ENCODE measurements at regions not wholly inside any gene's neighbourhood (a gene's known extent, or its start where the extent isn't known, plus 50 kb on each side); places are given as distances from the start of the nearest gene placed in this dataset.

DNA sequence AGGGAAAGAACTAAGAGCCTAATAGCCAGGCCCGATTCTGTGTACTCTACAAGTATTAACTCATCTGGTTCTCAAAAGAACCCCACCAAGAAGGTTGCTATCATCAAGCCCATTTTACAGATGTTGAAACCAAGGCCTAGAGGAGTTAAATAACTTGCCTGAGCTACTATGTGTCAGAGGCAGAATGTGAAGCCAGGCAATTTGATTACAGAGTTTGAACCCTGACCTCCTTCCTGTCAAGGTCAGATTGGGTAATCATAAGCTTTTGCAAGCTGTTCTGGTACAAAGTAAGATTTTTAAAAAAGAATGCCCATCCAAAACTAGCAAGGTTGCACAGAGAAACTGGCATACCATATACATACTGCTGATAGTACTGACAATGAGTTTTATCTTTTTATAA lies 227.1 kb downstream of the HAUS1 start:
- TF ChIP-seq, protein P1, sequence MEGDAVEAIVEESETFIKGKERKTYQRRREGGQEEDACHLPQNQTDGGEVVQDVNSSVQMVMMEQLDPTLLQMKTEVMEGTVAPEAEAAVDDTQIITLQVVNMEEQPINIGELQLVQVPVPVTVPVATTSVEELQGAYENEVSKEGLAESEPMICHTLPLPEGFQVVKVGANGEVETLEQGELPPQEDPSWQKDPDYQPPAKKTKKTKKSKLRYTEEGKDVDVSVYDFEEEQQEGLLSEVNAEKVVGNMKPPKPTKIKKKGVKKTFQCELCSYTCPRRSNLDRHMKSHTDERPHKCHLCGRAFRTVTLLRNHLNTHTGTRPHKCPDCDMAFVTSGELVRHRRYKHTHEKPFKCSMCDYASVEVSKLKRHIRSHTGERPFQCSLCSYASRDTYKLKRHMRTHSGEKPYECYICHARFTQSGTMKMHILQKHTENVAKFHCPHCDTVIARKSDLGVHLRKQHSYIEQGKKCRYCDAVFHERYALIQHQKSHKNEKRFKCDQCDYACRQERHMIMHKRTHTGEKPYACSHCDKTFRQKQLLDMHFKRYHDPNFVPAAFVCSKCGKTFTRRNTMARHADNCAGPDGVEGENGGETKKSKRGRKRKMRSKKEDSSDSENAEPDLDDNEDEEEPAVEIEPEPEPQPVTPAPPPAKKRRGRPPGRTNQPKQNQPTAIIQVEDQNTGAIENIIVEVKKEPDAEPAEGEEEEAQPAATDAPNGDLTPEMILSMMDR (IDR thresholded peaks at IDR 0.05): no peak
- no peak for TF ChIP-seq POLR2A (IDR thresholded peaks at IDR 0.05)

All from thyroid gland (tissue), 4 donors.